K562 (cell line): ENCODE measurements at regions not wholly inside any gene's neighbourhood (a gene's known extent, or its start where the extent isn't known, plus 50 kb on each side); places are given as distances from the start of the nearest gene placed in this dataset.

Source experiments
- ATAC-seq: fragments of 200-7000 bp; cut with Tn5 transposase; 3 replicates; pipeline ENCODE4 v1.9.1; 2020; ENCODE audit warnings: moderate library complexity
- BruUV-seq: library from RNA; stranded (reverse); fragments of 400-500 nt; replicated peaks from 2 replicates; lab custom pipeline; 2021; lab: Mats Ljungman, UMichigan
- CTCF ChIA-PET: fragments of 300-600 bp; formaldehyde crosslinking; extraction: SDS; loops from one replicate; lab custom pipeline; 2021; ENCODE audit warnings: low intra/inter-chr PET ratio; lab: Yijun Ruan, JAX
- POLR2A ChIA-PET: fragments of 300-600, 350-650 bp; sonication (Branson Sonifier 250); formaldehyde crosslinking; extraction: SDS; loops from one replicate; lab custom pipeline; 2021; ENCODE audit warnings: antibody characterized with exemption, inconsistent platforms; lab: Yijun Ruan, JAX
- DNase-seq, 4 experiments: peaks; one replicate each; pipeline versions ENCODE4 v3.0.0 to v3.0.0-alpha.2; 2011 to 2018; ENCODE audit warnings: low spot score in 3 of 4, mixed read lengths in 3 of 4; ENCODE audit errors: extremely low read depth in 1 of 4
- FAIRE-seq: peaks from 2 replicates; lab custom pipeline; 2011; peaks lifted over from hg19 to GRCh38; lab: Jason Lieb, UNC
- H2AFZ ChIP-seq: 2 replicates; pipeline ENCODE4 v1.6.0; 2011; ENCODE audit warnings: low read depth, low read length, control low read depth, inconsistent platforms
- H3K27ac ChIP-seq: fragments of 200-600 bp; 3 replicates; pipeline ENCODE4 v1.8.0; 2011; ENCODE audit warnings: low read depth, mild to moderate bottlenecking, control low read depth, inconsistent platforms, low read length, moderate library complexity, mixed read lengths; ENCODE audit errors: extremely low read depth
- H3K27me3 ChIP-seq, 2 experiments: fragments of 300-600 bp in 1 of 2; 2 replicates in 1 of 2; 3 replicates in 1 of 2; pipeline versions ENCODE4 v1.6.0 to v1.8.0; 2011; ENCODE audit warnings: inconsistent platforms in 2 of 2, low read length in 2 of 2, mild to moderate bottlenecking in 1 of 2, mixed read lengths in 1 of 2, moderate library complexity in 1 of 2; ENCODE audit not compliant: control insufficient read depth in 2 of 2, insufficient read depth in 2 of 2
- H3K36me3 ChIP-seq: fragments of 300-600 bp; 3 replicates; pipeline ENCODE4 v1.8.0; 2011; ENCODE audit warnings: mild to moderate bottlenecking, low read length, inconsistent platforms; ENCODE audit not compliant: control insufficient read depth, insufficient read depth
- H3K4me1 ChIP-seq, 2 experiments: fragments of 200-600 bp in 1 of 2; replicated peaks in 1 of 2; 2 replicates in 1 of 2; 3 replicates in 1 of 2; pipeline versions ENCODE4 v1.5.1 to v1.8.0; 2011; ENCODE audit warnings: inconsistent platforms in 2 of 2, low read length in 2 of 2, mild to moderate bottlenecking in 1 of 2, mixed read lengths in 1 of 2, moderate library complexity in 1 of 2; ENCODE audit not compliant: control insufficient read depth in 2 of 2, insufficient read depth in 2 of 2
- H3K4me2 ChIP-seq: 2 replicates; pipeline ENCODE4 v1.6.1; 2011; ENCODE audit warnings: low read length, control low read depth, inconsistent platforms, mixed read lengths; ENCODE audit not compliant: insufficient read depth
- H3K4me3 ChIP-seq: fragments of 200-600 bp; sonication (generic), shearing (Covaris generic); 2 replicates; pipeline ENCODE4 v1.5.1; 2016; ENCODE audit warnings: control low read depth, inconsistent platforms
- H3K79me2 ChIP-seq: fragments of 200-600 bp; 3 replicates; pipeline ENCODE4 v1.8.0; 2011; ENCODE audit warnings: low read length, inconsistent platforms; ENCODE audit not compliant: control insufficient read depth, insufficient read depth
- H3K9ac ChIP-seq, 2 experiments: 2 replicates each; pipeline versions ENCODE4 v1.6.0 to v1.6.1; 2011; ENCODE audit warnings: low read depth in 2 of 2, low read length in 2 of 2, control low read depth in 1 of 2, inconsistent platforms in 1 of 2, mild to moderate bottlenecking in 1 of 2, mixed read lengths in 1 of 2; ENCODE audit not compliant: insufficient read depth in 1 of 2
- H3K9me1 ChIP-seq: one replicate; pipeline ENCODE4 v1.6.0; 2011; ENCODE audit warnings: inconsistent platforms, mild to moderate bottlenecking, low read length, moderate library complexity; ENCODE audit not compliant: control insufficient read depth, insufficient read depth
- H3K9me3 ChIP-seq: replicated peaks from 2 replicates; pipeline ENCODE4 v1.5.1; 2011; ENCODE audit warnings: low read depth, low read length, inconsistent platforms; ENCODE audit not compliant: control insufficient read depth, insufficient read depth
- H4K20me1 ChIP-seq: replicated peaks from 2 replicates; pipeline ENCODE4 v1.6.1; 2011; ENCODE audit warnings: low read length, inconsistent platforms, mixed read lengths; ENCODE audit not compliant: control insufficient read depth, insufficient read depth
- CHD2 ChIP-seq: IDR thresholded peaks from 2 replicates; pipeline ENCODE4 v1.6.1; 2011; ENCODE audit warnings: low read depth, low read length
- DDX20 ChIP-seq: fragments of 450-650 bp; IDR thresholded peaks from 2 replicates; pipeline ENCODE4 v1.6.1; 2016; ENCODE audit warnings: missing genetic modification characterization, low read depth, mild to moderate bottlenecking, missing compliant biosample characterization, moderate library complexity
- GABPB1 ChIP-seq: sonication (generic); formaldehyde crosslinking; IDR thresholded peaks from 2 replicates; pipeline ENCODE4 v1.8.0; 2022; ENCODE audit warnings: mild to moderate bottlenecking, missing genetic modification reagents
- GTF2A2 ChIP-seq: IDR thresholded peaks from 2 replicates; pipeline ENCODE4 v1.6.1; 2016; ENCODE audit warnings: mild to moderate bottlenecking, missing genetic modification characterization, missing compliant biosample characterization
- KAT2B ChIP-seq: IDR thresholded peaks from one replicate; pipeline ENCODE4 v1.6.1; 2012; ENCODE audit warnings: low read depth, mild to moderate bottlenecking, control low read depth, inconsistent platforms, low read length, moderate library complexity
- NFYB ChIP-seq: IDR thresholded peaks from 2 replicates; pipeline ENCODE4 v1.6.1; 2011; ENCODE audit warnings: mild to moderate bottlenecking, moderate library complexity; ENCODE audit not compliant: insufficient read length; ENCODE audit errors: extremely low read depth
- POLR2AphosphoS2 ChIP-seq: IDR thresholded peaks from 2 replicates; pipeline ENCODE4 v1.6.1; 2012; ENCODE audit warnings: low read length, improper control_type of control experiment
- RREB1 ChIP-seq: fragments of 250-450 bp; sonication (Bioruptor Pico); IDR thresholded peaks from 2 replicates; pipeline ENCODE4 v1.4.0; 2020
- ZNF12 ChIP-seq: sonication (generic); formaldehyde crosslinking; IDR thresholded peaks from 2 replicates; pipeline ENCODE4 v1.4.0; 2020; ENCODE audit warnings: mild to moderate bottlenecking, missing genetic modification reagents
- ZNF224 ChIP-seq: sonication (generic); formaldehyde crosslinking; IDR thresholded peaks from 2 replicates; pipeline ENCODE4 v1.8.0; 2022; ENCODE audit warnings: mild to moderate bottlenecking, missing genetic modification reagents
- ZNF324 ChIP-seq: fragments of 250-450 bp; sonication (Bioruptor Pico); IDR thresholded peaks from 2 replicates; pipeline ENCODE4 v1.4.0; 2020; ENCODE audit warnings: mild to moderate bottlenecking
- WGBS: fragments of 100-300 bp; shearing (Covaris generic); methylation state at CpG from one replicate; pipeline ENCODE4 v1.1.6; 2016; ENCODE audit warnings: low coverage, mixed read lengths; ENCODE audit not compliant: insufficient coverage; ENCODE audit errors: missing lambda C conversion rate; 5-methylcytosine and 5-hydroxymethylcytosine counted together
- in situ Hi-C: fragments of 300-500 bp; cut with MboI; formaldehyde crosslinking; loops from 4 replicates; pipeline ENCODE4 v1.15.0; 2018; ENCODE audit warnings: inconsistent platforms, mixed read lengths
- intact Hi-C: fragments of 100-400 bp; cut with micrococcal nuclease; formaldehyde crosslinking; loops from 2 replicates; pipeline ENCODE4 v1.14.2; 2022
- TF ChIP-seq, protein P1 (sequence below): fragments of 150-350 bp; conservative IDR thresholded peaks from 2 replicates; pipeline ENCODE4 v1.6.1; 2014; ENCODE audit warnings: low read length
- TF ChIP-seq, protein P2 (sequence below): fragments of 250-450 bp; sonication (Bioruptor Pico); IDR thresholded peaks from 2 replicates; pipeline ENCODE4 v1.4.0; 2020; ENCODE audit warnings: mild to moderate bottlenecking, moderate library complexity

GRCh38 chr2:138147796-138148195 lies 183.5 kb downstream of the HNMT start:
- no peak for ATAC-seq
- CTCF ChIA-PET: no interaction called here
- Histone ChIP-seq H3K36me3 (no peaks in the 10 kb centered on the region), H3K9me3 (no peaks in the 10 kb centered on the region), H3K9ac (no peak overlapping the region), H3K4me2 (no peak overlapping the region), H3K4me3 (no peak overlapping the region), H3K79me2 (no peaks in the 10 kb centered on the region), H3K9me1 (no peaks in the 10 kb centered on the region)
- TF ChIP-seq ZNF224 (CRISPR knock-in tag) (no peak), CHD2 (no peak), KAT2B (no peak), NFYB (no peak), DDX20 (no peak), POLR2AphosphoS2 (no peak), GABPB1 (CRISPR knock-in tag) (no peak), RREB1 (CRISPR knock-in tag) (no peak), ZNF12 (CRISPR knock-in tag) (no peak), ZNF324 (CRISPR knock-in tag) (no peak), GTF2A2 (tag) (no peak)
- TF ChIP-seq, protein P1, sequence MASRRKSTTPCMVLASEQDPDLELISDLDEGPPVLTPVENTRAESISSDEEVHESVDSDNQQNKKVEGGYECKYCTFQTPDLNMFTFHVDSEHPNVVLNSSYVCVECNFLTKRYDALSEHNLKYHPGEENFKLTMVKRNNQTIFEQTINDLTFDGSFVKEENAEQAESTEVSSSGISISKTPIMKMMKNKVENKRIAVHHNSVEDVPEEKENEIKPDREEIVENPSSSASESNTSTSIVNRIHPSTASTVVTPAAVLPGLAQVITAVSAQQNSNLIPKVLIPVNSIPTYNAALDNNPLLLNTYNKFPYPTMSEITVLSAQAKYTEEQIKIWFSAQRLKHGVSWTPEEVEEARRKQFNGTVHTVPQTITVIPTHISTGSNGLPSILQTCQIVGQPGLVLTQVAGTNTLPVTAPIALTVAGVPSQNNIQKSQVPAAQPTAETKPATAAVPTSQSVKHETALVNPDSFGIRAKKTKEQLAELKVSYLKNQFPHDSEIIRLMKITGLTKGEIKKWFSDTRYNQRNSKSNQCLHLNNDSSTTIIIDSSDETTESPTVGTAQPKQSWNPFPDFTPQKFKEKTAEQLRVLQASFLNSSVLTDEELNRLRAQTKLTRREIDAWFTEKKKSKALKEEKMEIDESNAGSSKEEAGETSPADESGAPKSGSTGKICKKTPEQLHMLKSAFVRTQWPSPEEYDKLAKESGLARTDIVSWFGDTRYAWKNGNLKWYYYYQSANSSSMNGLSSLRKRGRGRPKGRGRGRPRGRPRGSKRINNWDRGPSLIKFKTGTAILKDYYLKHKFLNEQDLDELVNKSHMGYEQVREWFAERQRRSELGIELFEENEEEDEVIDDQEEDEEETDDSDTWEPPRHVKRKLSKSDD: no peak
- TF ChIP-seq, protein P2, sequence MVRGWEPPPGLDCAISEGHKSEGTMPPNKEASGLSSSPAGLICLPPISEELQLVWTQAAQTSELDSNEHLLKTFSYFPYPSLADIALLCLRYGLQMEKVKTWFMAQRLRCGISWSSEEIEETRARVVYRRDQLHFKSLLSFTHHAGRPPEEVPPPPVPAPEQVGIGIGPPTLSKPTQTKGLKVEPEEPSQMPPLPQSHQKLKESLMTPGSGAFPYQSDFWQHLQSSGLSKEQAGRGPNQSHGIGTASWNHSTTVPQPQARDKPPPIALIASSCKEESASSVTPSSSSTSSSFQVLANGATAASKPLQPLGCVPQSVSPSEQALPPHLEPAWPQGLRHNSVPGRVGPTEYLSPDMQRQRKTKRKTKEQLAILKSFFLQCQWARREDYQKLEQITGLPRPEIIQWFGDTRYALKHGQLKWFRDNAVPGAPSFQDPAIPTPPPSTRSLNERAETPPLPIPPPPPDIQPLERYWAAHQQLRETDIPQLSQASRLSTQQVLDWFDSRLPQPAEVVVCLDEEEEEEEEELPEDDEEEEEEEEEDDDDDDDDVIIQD (CRISPR knock-in tag): no peak
- TF ChIP-seq, all 486 proteins: peak for 0
- Histone ChIP-seq H4K20me1 (no peaks in the 10 kb centered on the region), H3K27me3 (no peaks in the 10 kb centered on the region), H2AFZ (no peak overlapping the region), H3K27ac (no peak overlapping the region), H3K4me1 (no peaks in the 10 kb centered on the region)
- no peak for FAIRE-seq
- POLR2A ChIA-PET: no interaction called here
- no TSS peak for BruUV-seq
- 0% methylated on average over 2 of the region's 2 CpGs for WGBS
- in situ Hi-C loops: no loop called here
- DNase-seq: no peak
- intact Hi-C loops: no loop called here
